GM20431 (cell line): ENCODE measurements at regions not wholly inside any gene's neighbourhood (a gene's known extent, or its start where the extent isn't known, plus 50 kb on each side); places are given as distances from the start of the nearest gene placed in this dataset.

Experiments used
- in situ Hi-C: fragments of 300-500 bp; cut with MseI, MboI; formaldehyde crosslinking; loops from one replicate; pipeline ENCODE4 v1.15.0; 2020; ENCODE audit warnings: low sequenced_read_pairs; ENCODE audit not compliant: unreplicated experiment

DNA sequence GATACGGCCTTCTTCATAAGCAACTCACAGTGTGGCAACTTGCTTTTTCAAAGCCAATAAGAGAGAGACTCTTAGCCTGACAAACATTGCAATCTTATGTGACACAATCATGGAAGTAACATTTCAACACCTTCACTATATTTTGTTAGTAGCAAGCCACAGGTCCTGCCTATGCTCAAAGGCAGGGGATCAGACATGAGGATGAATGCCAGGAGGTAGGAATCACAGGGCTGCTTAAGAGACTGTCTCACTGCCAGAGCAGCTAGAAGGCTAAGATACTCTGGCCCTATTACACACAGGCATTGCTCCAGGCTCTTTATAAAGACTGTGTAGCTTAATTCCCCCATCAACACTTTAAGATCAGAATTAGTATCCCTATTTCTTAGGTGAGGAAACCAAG lies 236.2 kb upstream of the KAZN start:
- in situ Hi-C loops, result no loop called here

DNA sequence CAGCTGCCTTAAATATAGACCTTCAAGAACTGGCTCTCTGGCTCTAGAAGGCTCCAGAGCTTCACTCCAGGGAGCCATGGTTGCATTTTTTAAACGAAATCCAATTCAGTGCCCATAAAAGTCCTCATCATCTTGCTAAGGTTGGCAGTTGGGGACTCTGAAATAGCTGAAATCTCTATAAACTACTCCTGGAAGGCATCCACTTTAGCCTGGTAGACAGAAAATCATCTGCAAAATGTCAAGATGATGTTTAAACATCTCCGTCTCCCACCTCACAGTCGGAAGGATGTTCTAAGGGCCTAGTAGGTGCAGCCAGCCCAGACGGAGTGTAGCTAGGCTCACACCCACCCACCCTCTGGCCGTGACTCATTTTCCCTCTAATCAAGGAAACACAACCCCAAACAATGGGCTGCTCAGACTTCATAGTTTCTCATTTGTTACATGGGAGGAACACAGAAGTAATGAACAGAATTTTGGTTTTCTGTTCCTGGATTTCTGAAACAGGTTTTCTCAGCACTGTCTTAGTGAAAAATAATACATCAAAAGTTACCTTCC lies 235.4 kb upstream of the KAZN start:
- in situ Hi-C loops, result no loop called here

GRCh38 chr1:14363707-14364413 lies 234.6 kb upstream of the KAZN start:
- in situ Hi-C loops, result no loop called here

DNA sequence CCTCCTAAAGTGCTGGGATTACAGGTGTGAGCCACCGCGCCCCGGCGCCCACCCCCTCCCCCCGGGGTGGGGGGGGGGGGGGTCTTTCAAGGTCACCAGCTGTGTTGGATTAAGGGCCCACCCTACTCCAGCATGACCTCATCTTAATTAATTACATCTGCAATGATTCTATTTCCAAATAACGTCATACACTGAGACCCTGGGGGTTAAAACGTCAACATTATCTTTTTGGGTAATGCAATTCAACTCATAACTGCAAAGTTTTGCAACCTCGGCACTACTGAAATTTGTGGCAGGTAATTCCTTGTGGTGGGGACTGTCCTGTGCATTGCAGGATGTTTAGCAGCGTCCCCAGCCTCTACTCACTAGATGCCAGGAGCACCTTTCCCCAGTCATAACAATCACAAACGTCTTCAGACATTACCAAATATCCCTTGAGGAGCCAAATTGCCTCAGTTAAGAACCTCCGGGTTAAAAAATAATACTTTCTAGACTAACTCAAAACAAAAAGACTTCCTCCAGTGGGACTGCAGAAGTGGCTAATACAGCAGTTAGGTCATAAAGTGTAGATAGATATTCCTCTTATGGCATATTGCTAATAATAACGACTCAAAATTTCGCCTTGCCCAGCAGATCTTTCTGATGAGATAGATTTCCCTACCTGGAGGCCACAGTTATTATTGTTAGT lies 233.0 kb upstream of the KAZN start:
- in situ Hi-C loops, result no loop called here

DNA sequence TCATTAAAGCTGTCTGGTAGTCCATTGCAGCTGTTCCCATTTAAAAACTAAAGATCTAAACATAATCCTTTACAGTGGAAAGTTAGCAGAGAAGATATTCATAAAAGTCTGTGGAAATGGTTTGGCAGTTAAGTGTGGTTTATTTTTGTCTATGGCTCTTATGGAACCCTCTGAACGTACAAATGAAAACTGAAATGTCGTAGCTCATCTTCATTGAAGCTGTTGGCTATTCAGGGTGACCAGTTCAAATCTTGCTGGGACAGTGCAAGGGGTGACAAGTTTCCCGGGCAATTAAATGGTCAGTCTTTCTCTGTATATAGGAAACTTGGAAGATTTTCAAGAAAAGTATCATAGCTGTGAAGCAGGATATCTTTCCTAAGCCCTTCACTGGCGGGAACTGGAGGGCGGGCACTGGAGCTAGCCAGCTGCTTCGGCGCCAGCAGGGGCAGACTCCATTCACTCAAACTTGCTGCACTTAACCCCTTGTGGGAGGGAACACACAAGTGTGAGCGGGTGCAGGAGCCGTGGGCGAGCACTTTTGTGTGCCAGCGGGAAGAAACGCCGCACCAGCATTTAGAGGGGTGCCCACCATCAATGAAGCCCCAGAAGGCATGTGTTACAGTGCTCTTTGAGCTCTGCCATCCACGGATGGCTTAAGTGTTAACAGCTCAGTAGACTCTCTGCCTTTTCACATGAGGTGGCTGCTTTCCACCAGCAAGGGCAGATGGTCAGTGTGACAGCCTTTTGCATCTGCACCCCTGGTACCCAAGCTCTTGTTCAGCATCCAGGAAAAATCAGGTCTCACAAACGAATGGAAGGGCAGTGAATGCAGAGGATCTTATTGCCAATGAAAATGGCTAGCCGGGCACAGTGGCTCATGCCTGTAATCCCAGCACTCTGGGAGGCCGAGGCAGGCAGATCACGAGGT lies 232.1 kb upstream of the KAZN start:
- in situ Hi-C loops, result no loop called here

GRCh38 chr1:14367451-14367850 lies 231.0 kb upstream of the KAZN start:
- in situ Hi-C loops, result no loop called here

- in situ Hi-C loops, result no loop called here
These were observed 228.8 kb upstream of the KAZN start for GRCh38 chr1:14369526-14370213.

DNA sequence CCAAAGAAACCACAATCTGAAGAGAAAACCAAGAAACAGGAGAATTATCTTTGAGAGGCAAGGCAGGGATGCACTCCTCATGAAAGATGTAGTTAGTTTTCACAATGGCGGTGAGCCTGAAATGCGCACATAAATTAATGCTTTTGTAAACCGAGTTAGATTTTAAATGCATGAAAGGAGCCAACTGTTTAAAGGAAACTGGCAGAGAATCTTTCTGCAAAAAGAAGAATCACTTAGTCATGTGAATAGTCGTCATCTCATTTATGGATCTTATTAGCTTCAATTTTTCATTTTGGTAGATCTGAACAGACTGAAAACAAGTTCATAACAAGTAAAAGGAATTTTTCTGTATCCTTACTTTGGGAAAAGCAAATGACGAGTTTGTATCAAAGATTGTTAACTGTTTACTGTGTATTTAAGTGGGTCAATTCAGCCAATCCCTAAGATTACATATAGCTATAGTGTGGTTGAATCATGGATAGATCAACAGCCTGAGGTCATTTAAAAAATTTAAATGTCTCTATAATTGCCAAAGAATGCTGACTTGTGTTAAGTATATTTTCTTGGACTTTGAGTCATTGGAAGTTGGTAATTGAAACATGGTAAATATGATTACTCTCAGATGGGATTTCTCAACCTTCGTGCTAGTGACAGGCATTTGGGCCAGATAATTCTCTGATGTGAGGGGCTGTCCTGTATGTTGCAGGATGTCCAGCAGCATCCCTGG lies 226.6 kb upstream of the KAZN start:
- in situ Hi-C loops, result no loop called here

DNA sequence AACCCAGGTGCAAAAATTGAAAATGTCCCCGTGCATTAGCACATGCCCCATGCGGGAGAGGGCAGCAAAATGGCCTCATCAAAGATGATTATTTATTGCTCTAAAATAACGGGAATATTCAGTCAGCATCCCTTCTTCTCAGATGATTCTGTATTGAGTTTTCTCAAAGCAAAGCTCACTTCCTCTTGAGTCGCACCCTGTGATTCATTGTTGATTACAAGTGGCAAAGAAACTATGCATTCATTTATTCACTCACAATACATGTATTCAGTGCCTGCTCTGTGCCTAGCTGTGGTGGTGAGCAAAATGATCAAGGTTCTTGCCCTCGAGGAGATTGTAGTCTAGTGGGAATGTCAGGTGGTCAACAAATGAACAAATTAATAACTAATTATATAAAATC lies 226.0 kb upstream of the KAZN start:
- in situ Hi-C loops, result no loop called here

- in situ Hi-C loops, result no loop called here
These were observed 225.3 kb upstream of the KAZN start for GRCh38 chr1:14373081-14373758.

DNA sequence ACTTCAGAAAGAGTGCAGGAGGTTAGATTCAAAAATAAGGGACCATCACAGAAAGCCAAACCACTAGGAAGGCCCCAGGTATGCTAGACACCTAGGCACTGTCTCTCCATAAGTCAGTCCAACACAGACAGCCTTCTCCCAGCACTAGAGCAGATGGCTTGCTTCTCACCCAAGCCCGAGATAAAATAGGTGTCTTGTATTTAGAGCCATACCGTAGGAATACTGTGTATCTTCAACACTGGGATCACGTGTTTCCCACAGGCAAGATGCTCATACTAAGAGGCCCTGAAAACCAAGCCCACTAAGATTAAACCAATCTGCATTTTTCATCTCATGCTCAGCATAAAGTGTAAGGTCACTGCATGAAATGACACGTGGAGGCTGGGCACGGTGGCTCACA lies 223.3 kb upstream of the KAZN start:
- in situ Hi-C loops, result no loop called here

DNA sequence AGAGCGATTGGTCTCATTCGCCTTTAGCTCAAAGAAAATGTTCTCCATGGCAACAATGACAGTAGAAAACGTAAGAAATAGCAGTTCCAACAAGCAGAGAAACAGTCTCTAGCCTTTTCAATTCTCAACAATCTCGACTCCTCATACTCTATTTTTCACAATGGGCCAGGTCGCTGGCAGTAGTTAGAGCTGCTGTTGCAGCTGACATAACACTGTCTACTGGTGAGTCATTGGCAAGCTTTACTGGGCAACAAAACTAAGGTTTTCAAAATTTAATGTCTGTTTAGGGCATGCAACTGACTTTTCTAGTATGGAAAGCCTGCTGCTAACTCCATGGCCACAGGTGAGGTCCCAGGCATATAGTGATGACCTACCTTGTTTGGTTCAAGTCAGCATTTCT lies 221.1 kb upstream of the KAZN start:
- in situ Hi-C loops, result no loop called here

DNA sequence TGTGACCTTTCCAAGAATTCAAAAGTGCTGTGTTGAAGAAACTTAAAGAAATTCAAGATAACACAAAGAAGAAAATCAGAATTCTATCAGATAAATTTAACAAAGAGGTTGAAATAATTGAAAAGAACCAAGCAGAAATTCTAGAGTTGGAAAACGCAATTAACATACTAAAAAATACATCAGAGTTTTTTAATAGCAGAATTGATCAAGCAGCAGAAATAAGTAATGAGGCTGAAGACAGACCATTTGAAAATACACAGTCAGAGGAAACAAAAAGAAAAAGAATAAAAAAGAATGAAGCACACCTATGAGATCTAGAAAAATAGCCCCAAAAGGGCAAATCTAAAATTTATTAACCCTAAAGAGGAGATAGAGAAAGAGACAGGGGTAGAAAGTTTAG lies 218.1 kb upstream of the KAZN start:
- in situ Hi-C loops, result no loop called here

DNA sequence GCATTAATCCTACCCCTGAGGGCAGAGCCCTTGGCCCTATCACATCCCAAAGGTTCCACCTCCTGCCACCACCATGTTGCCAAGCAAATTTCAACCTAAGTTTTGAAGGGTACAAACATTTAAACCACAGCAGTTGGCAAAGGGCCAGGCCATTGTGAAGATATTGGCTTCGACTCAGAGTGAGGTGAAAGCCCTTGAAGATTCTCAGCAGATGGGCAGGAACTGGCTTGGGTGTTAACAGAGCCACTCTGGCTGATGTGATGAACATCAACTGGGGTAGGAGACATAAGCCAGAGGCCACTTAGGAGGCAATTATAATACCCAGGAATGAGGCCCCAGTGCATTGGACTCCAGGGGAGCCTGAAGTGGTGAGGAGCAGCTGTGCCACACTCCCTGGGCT lies 207.7 kb upstream of the KAZN start:
- in situ Hi-C loops, result no loop called here

DNA sequence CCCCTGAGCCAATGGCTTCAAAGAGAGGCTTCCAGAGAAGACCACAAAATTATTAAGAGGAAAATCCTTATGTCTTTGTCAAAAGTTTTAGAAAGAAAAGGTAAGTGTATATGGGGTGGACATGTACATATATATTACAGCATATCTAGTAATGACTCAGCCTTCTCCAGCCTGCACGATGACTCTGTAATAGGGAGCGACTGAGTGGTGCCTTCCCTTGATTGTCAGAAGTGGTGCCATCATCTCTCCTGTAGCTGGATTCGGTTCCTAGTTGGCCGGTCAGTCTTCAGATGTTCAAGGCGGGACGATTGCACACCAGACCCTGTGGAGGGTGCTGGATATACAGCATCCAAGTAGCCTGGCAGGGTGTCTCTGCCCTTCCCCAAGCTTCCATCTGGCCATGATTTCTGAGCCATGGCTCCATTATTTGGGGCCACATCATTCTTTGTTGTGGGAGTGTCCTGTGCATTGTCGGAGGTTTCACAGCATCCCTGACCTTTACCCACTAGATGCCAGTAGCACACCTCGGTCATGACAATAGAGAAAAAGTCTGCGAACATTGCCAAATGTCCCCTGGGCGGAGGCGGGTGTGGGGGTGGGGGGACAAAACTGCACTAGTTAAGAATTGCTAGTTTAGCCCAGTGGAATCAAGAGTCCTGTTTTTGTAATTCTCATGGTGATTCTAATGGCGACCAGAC lies 206.2 kb upstream of the KAZN start:
- in situ Hi-C loops, result no loop called here

- in situ Hi-C loops, result no loop called here
These were observed 205.6 kb upstream of the KAZN start for GRCh38 chr1:14392859-14393365.

DNA sequence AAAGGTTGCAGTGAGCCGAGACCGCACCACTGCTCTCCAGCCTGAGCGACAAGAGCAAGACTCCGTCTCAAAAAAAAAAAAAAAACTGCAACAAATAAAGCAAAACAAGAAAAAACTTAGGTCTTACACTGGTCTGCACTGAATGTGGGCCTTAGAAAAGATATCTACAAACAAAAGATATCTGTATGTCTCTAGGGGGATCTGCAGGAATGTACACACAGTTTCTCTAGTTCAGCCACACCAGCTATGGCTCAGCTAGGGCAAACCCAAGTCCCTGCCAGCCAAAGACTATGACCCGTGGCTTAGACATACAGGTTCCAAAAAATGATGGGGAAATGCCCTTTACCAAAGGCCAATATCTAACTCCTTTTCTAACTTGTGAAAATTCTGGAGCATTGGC lies 202.4 kb upstream of the KAZN start:
- in situ Hi-C loops, result no loop called here

DNA sequence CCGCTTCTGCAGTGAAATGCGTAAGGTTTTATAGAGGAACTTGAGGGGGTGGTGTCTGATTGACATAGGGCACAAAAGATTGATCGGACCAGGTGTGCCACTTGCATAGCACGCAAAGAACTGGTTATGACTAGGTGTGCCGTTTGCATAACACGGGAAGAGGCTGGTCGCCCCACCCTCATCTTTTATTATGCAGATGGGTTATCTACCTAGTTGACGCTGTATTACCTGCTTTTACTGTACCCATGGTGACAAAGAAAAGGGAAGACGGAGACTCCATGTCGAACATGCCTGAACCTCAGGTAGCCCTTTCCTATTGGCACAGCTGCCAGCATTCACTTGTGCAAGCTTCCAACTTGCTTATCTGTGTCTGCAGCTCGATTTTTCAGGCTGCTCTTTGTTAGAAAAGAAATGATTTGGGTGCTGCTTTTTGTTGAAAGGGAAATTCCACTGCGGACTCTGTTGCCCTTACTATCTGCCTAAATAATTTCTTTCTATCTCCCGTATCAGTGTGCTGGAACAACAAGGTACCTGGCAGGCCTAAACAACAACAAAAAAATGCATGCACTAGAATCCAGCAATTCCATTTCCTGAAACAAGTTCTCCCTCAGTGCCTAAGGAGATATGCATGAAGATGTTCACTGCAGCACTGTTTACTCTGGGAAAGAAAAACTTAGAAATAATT lies 194.4 kb upstream of the KAZN start:
- in situ Hi-C loops, result no loop called here
